ENCODE measurements at regions not wholly inside any gene's neighbourhood (a gene's known extent, or its start where the extent isn't known, plus 50 kb on each side); places are given as distances from the start of the nearest gene placed in this dataset.

GRCh38 chr13:48908381-48909055, 67.2 kb upstream of the FNDC3A start:
- Mint-ChIP-seq H3K9me3 (no peaks in the 10 kb centered on the region), H3K4me1 (ENCODE audit: low read depth) (no peaks in the 10 kb centered on the region), H3K27me3 (peaks cover 12% of the 10 kb centered on the region), H3K27ac (no peak overlapping the region), H3K4me3 (no peak overlapping the region), H3K36me3 (ENCODE audit: low read depth) (no peaks in the 10 kb centered on the region)

GRCh38 chr13:48909056-48909389, 66.7 kb upstream of the FNDC3A start:
- Mint-ChIP-seq H3K4me1 (ENCODE audit: low read depth) (no peaks in the 10 kb centered on the region), H3K27me3 (peaks cover 8% of the 10 kb centered on the region), H3K9me3 (no peaks in the 10 kb centered on the region), H3K4me3 (no peak overlapping the region), H3K36me3 (ENCODE audit: low read depth) (no peaks in the 10 kb centered on the region), H3K27ac (no peak overlapping the region)

DNA sequence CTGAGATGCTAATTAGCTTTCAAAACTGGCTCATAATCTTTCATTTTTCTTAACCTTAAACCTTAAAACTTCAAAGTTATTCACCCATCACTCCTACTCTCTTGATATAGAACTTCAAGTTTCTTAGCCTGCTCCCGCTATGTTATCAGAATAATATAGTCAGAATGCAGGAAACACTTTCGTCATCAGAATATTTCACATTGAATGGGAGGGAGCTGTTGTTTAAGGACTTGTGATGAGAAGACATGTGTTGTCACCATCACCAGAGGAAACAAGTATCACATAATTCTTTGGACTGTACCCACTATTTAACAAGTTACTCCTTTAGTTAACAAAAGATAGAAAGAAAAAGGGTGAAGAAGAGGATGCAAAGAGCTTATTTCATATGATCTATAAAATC, 65.0 kb upstream of the FNDC3A start:
- no peaks in the 10 kb centered on the region for H3K9me3 Mint-ChIP-seq
- H3K36me3 Mint-ChIP-seq (ENCODE audit: low read depth), result no peaks in the 10 kb centered on the region
- no peaks in the 10 kb centered on the region for H3K4me1 Mint-ChIP-seq (ENCODE audit: low read depth)
- H3K27ac Mint-ChIP-seq, result no peak overlapping the region
- no peak overlapping the region for H3K4me3 Mint-ChIP-seq
- H3K27me3 Mint-ChIP-seq, result peaks cover 13% of the 10 kb centered on the region

DNA sequence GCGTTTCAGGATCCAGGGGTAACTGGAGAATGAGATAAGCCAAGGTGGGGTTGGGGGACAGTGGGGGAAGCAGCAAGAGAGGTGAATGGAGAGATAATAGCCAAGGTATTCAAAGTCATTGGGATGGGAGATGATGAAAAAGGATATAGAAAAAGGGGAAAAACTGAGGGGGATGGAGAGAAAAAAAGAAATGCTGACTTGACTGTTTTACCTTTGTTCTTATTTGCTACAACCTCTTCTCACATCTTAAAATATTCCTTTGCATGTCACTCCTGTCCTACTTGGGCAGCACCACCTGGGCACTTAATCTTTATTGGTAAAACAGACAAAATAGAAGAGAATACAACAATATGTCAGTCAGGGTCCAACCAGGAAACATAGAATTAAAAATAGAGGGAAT, 56.0 kb upstream of the FNDC3A start:
- Mint-ChIP-seq H3K27ac (no peak overlapping the region), H3K9me3 (no peaks in the 10 kb centered on the region), H3K27me3 (peaks cover 16% of the 10 kb centered on the region), H3K36me3 (ENCODE audit: low read depth) (no peaks in the 10 kb centered on the region), H3K4me1 (ENCODE audit: low read depth) (no peaks in the 10 kb centered on the region), H3K4me3 (no peak overlapping the region)

DNA sequence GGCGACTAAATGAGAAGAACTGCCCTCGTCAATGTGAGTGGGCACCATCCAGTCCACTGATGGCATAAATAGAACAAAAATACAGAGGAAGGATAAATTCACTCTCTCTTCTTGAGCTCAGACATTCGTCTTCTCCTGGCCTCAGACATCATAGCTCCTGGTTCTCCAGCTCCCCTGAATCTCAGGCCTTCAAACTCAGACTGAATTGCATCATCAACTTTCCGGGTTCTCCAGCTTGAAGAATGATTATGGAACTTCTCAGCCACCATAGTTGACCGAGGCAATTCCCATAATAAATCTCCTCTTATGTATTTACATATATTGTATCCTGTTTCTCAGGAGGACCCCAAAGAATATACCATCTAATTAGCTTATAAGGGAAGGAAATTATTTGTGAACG, 55.0 kb upstream of the FNDC3A start:
- Mint-ChIP-seq H3K4me3 (no peak overlapping the region), H3K9me3 (no peaks in the 10 kb centered on the region), H3K36me3 (ENCODE audit: low read depth) (no peaks in the 10 kb centered on the region), H3K27me3 (peaks cover 10% of the 10 kb centered on the region), H3K27ac (no peak overlapping the region), H3K4me1 (ENCODE audit: low read depth) (no peaks in the 10 kb centered on the region)

GRCh38 chr13:48923376-48923775, 52.3 kb upstream of the FNDC3A start:
- Mint-ChIP-seq H3K4me1 (ENCODE audit: low read depth) (no peaks in the 10 kb centered on the region), H3K27ac (no peak overlapping the region), H3K9me3 (no peaks in the 10 kb centered on the region), H3K4me3 (no peak overlapping the region), H3K36me3 (ENCODE audit: low read depth) (no peaks in the 10 kb centered on the region), H3K27me3 (peaks cover 9% of the 10 kb centered on the region)

- Mint-ChIP-seq H3K4me1 (ENCODE audit: low read depth) (no peaks in the 10 kb centered on the region), H3K9me3 (no peaks in the 10 kb centered on the region), H3K27ac (no peak overlapping the region), H3K36me3 (ENCODE audit: low read depth) (no peaks in the 10 kb centered on the region), H3K4me3 (no peak overlapping the region), H3K27me3 (peaks cover 4% of the 10 kb centered on the region)
These were observed 50.7 kb upstream of the FNDC3A start for GRCh38 chr13:48925001-48925400.

Measured in stimulated activated naive CD8-positive, alpha-beta T cell treated with anti-CD3 and anti-CD28 coated beads, Interleukin-15, Interleukin-2, amounts not matched to agents 100 ng/mL and 50 ng/mL, for 24 hours (primary cell).